ENCODE measurements at regions not wholly inside any gene's neighbourhood (a gene's known extent, or its start where the extent isn't known, plus 50 kb on each side); places are given as distances from the start of the nearest gene placed in this dataset.
"Not testable (repeated sequence)": the region's sequence is repeated elsewhere in the genome, so short reads cannot be mapped to it uniquely, and the experiment has no call there.

- H3K27ac ChIP-seq: no peak overlapping the region
- H3K4me3 ChIP-seq: no peak overlapping the region
- TF ChIP-seq CTCF (IDR thresholded peaks at IDR 0.05) (no peak), POLR2A (IDR thresholded peaks at IDR 0.05) (no peak)
- H3K27me3 ChIP-seq: no peaks in the 10 kb centered on the region
- H3K4me1 ChIP-seq (replicated peaks in 1 of 2): no peaks in the 10 kb centered on the region
- DNase-seq: no peak
- intact Hi-C loops (cut with DNase I): no loop called here
- H3K36me3 ChIP-seq (replicated peaks in 1 of 2): no peaks in the 10 kb centered on the region
- no peaks in the 10 kb centered on the region for H3K9me3 ChIP-seq (replicated peaks in 1 of 3)
Measured at GRCh38 chr6:134662077-134662700, 287.7 kb downstream of the ALDH8A1 start.

GRCh38 chr6:134659885-134660284 is 290.0 kb downstream of the ALDH8A1 start:
- H3K4me1 ChIP-seq (replicated peaks in 1 of 2); H3K36me3 ChIP-seq (replicated peaks in 1 of 2); H3K27ac ChIP-seq; H3K4me3 ChIP-seq; H3K9me3 ChIP-seq (replicated peaks in 1 of 3); H3K27me3 ChIP-seq; intact Hi-C loops (cut with DNase I); DNase-seq: not testable (repeated sequence)
- WGBS, 4 donors: 86 to 100% (median 92%) methylated on average over 1 of the region's 1 CpG

- H3K4me1 ChIP-seq (replicated peaks in 1 of 2): no peaks in the 10 kb centered on the region
- H3K27me3 ChIP-seq: no peaks in the 10 kb centered on the region
- H3K4me3 ChIP-seq: no peak overlapping the region
- 72 to 80% (median 77%) methylated on average over 5 of the region's 5 CpGs for WGBS, 4 donors
- H3K36me3 ChIP-seq (replicated peaks in 1 of 2): no peaks in the 10 kb centered on the region
- TF ChIP-seq POLR2A (IDR thresholded peaks at IDR 0.05): no peak
- intact Hi-C loops (cut with DNase I): no loop called here
- DNase-seq: no peak
- H3K9me3 ChIP-seq (replicated peaks in 1 of 3): no peaks in the 10 kb centered on the region
- no peak overlapping the region for H3K27ac ChIP-seq
Measured at GRCh38 chr6:134658596-134658995, 291.3 kb downstream of the ALDH8A1 start.

- 73 to 90% (median 86%) methylated on average over 3 of the region's 3 CpGs for WGBS, 4 donors
- TF ChIP-seq POLR2A (IDR thresholded peaks at IDR 0.05) (no peak), CTCF (IDR thresholded peaks at IDR 0.05) (no peak)
Measured at GRCh38 chr6:134657751-134658527, 292.0 kb downstream of the ALDH8A1 start.

GRCh38 chr6:134657343-134657742 is 292.6 kb downstream of the ALDH8A1 start:
- no peaks in the 10 kb centered on the region for H3K27me3 ChIP-seq
- H3K4me3 ChIP-seq: no peak overlapping the region
- no peak overlapping the region for H3K27ac ChIP-seq
- intact Hi-C loops (cut with DNase I): no loop called here
- no peaks in the 10 kb centered on the region for H3K4me1 ChIP-seq (replicated peaks in 1 of 2)
- no peak for DNase-seq
- 87 to 95% (median 89%) methylated on average over 3 of the region's 3 CpGs for WGBS, 4 donors
- H3K9me3 ChIP-seq (replicated peaks in 1 of 3): no peaks in the 10 kb centered on the region
- TF ChIP-seq CTCF (IDR thresholded peaks at IDR 0.05): no peak
- no peak for TF ChIP-seq POLR2A (IDR thresholded peaks at IDR 0.05)
- H3K36me3 ChIP-seq (replicated peaks in 1 of 2): no peaks in the 10 kb centered on the region

More at GRCh38 chr6:134657751-134658527, 292.0 kb downstream of the ALDH8A1 start:
- H3K27me3 ChIP-seq: no peaks in the 10 kb centered on the region
- DNase-seq: no peak
- intact Hi-C loops (cut with DNase I): no loop called here
- no peaks in the 10 kb centered on the region for H3K4me1 ChIP-seq (replicated peaks in 1 of 2)
- H3K27ac ChIP-seq: no peak overlapping the region
- H3K4me3 ChIP-seq: no peak overlapping the region
- H3K9me3 ChIP-seq (replicated peaks in 1 of 3): no peaks in the 10 kb centered on the region
- H3K36me3 ChIP-seq (replicated peaks in 1 of 2): no peaks in the 10 kb centered on the region

All from adrenal gland (tissue), 9 donors.